Mononuclear cell (primary cell): ENCODE measurements at regions not wholly inside any gene's neighbourhood (a gene's known extent, or its start where the extent isn't known, plus 50 kb on each side); places are given as distances from the start of the nearest gene placed in this dataset.

Experiments
- H3K27me3 ChIP-seq: 2 replicates; pipeline ENCODE4 v1.6.0; 2011; ENCODE audit warnings: low read length, control low read depth; ENCODE audit not compliant: insufficient read depth
- H3K4me1 ChIP-seq: 2 replicates; pipeline ENCODE4 v1.5.1; 2011; ENCODE audit warnings: mild to moderate bottlenecking, low read length, control low read depth; ENCODE audit not compliant: insufficient read depth
- H3K4me3 ChIP-seq: 2 replicates; pipeline ENCODE4 v1.5.1; 2011; ENCODE audit warnings: mild to moderate bottlenecking, low read length, moderate library complexity
- H3K9me3 ChIP-seq: 2 replicates; pipeline ENCODE4 v1.5.1; 2011; ENCODE audit warnings: low read depth, mild to moderate bottlenecking, control low read depth, low read length

DNA sequence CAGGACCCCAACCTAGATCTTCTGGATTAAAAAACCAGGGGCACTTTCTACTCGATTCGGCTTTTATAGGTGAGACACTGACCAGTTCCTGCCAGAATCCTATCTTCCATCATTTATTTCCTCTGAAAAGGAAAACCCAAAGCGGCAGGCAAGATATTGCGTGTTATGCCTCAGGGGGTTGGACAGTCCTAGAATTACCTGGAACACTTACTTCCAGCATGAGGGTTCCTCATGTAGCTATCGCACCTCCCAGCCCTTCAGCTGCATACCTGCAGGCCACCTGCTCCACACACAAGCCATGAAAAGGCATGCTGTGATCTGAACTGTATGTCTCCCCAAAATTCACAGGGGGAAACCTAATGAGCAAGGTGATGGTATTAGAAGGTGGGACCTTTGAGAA, 58.3 kb upstream of the DLG1 start:
- Histone ChIP-seq H3K27me3 (no peaks in the 10 kb centered on the region), H3K4me3 (no peak overlapping the region)

GRCh38 chr3:197356275-197356674, 57.9 kb upstream of the DLG1 start:
- Histone ChIP-seq H3K27me3 (no peaks in the 10 kb centered on the region), H3K4me3 (no peak overlapping the region), H3K9me3 (no peaks in the 10 kb centered on the region), H3K4me1 (no peaks in the 10 kb centered on the region)

More for the DNA sequence above, 58.3 kb upstream of the DLG1 start:
- no peaks in the 10 kb centered on the region for H3K4me1 ChIP-seq
- H3K9me3 ChIP-seq, result no peaks in the 10 kb centered on the region

- no peak overlapping the region for H3K4me3 ChIP-seq
- no peaks in the 10 kb centered on the region for H3K4me1 ChIP-seq
- H3K9me3 ChIP-seq, result no peaks in the 10 kb centered on the region
- H3K27me3 ChIP-seq, result no peaks in the 10 kb centered on the region
Observed at GRCh38 chr3:197355713-197356112, 57.3 kb upstream of the DLG1 start.

DNA sequence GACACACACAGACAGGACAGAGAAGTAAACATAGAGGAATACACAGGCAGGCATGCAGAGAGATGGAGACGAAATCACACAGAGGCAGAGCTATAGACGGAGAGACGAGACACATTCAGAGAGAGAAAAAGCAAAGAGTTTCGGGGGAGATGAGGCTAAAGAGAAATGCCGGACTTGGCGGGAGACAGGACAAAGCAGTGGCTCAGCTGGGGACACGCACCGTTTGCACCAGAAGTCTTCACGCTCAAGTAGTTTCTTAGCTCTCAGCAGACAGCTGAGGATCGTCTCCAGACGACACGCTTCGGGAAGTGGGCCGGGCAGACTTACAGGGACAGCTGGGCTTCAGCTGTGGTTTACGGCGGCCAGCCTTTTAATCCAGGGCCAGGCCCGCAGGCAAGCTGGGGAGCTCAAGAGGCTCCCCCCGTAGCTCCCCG, 56.2 kb upstream of the DLG1 start:
- Histone ChIP-seq H3K27me3 (no peaks in the 10 kb centered on the region), H3K4me3 (no peak overlapping the region), H3K9me3 (no peaks in the 10 kb centered on the region), H3K4me1 (no peaks in the 10 kb centered on the region)

DNA sequence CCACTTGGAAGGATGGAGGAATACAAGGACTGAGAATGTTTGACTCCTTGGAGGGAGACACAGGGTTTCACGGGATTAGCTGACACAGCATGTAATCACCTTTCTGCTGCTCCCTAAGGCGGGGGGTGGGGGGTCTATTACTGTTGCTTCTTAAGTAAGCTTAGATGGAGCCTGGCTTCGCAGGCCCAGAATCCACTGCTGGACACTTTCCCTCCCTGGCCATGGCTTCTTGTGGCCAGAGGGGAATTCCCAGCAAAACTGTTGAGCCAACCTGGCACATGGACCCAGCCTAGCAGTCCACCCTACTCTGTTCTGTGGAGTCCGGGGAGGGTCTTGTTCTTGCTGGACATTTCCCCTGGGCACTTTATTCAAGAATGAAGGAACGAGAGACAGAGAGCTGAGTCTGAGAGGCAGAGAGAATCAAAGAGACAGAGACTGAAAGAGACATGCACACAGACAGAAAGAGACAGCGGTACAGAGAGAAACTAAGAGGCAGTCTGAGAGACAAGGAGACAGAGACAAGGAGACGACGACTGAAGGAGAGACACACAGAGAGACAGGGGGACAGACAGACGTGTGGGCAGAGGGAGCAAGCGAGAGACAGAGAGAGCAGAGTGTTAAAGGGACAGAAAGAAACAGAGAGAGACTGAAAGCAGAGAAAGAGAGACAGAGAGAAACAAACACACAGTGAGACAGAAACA, 55.6 kb upstream of the DLG1 start:
- no peaks in the 10 kb centered on the region for H3K4me1 ChIP-seq
- no peaks in the 10 kb centered on the region for H3K27me3 ChIP-seq
- no peak overlapping the region for H3K4me3 ChIP-seq
- H3K9me3 ChIP-seq, result no peaks in the 10 kb centered on the region

DNA sequence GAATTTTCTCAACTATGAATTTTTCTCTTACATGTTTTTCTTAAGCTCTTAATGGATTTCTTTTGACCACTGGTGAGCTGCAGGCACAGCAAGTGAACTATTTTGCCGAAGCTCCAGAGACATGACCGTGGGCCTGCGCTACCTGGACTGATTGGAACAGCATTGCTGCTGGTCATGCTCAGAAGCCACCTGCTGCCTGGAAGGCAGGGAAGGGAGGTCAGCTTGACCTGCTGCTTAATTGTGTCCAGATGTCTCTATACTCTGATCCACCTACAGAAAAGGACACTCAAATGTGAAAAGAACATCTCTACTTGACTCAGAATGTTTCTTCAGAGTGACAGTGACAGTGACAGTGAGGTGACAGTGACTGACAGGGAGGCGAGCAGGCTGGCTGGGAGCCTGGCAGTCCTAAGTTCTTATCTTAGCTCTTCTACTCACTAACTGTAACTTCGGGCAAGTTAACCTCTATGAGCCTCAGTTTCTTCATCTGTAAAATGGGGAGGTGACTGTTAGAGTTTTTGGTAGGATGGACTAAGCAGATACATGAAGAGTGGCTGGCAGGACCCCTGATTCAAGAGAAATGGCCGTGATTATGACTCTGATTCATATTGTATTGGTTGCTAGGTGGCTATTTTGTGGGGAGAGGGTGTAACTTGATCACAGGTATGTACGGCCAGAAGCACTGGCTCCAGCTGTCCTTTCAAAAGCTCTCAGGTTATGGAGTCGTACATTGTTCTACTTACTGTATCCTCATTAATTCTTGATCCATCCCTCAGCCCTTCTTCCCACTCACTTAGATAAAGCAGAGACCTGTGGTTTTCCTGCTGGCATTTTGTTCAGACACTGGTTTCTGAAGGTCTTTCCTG, 54.8 kb upstream of the DLG1 start:
- Histone ChIP-seq H3K27me3 (no peaks in the 10 kb centered on the region), H3K4me3 (no peak overlapping the region), H3K4me1 (no peaks in the 10 kb centered on the region), H3K9me3 (no peaks in the 10 kb centered on the region)

DNA sequence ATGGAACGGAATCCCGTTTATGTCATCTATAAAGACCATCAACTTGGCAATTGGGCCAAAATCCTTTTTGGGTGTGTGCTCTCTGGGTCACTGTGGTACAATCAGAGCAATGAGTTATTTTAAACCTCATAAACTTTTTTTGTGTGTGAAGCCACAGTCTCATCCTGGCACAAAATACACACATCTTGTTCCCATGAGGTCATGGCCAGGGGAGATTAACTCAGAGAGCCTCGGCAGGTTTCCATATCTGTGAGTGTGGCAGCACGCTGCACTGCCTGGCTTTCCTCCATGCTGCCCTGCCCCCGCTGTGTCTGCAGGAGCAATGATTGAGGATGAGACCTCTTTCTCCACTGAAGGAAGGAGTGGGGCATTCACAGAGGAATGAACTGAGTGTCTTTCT, 54.0 kb upstream of the DLG1 start:
- Histone ChIP-seq H3K4me3 (no peak overlapping the region), H3K4me1 (no peaks in the 10 kb centered on the region)

DNA sequence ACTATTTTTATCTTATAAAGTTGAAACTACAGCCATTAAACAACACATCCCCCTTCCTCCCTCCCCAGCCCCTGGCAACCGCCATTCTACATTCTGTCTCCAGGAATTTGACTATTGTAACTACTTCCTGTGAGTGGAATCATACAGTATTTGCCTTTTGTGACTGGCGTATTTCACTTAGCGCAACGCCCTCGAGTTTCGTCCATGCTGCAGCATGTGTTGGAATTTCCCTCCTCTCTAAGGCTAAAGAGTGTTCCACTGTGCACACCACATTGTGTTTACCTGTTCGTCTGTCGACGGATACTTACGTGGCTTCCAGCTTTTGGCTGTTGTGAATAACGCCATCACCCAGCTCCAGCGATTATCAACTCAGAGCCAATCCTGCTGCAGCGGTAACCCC, 52.0 kb upstream of the DLG1 start:
- Histone ChIP-seq H3K4me1 (no peaks in the 10 kb centered on the region), H3K27me3 (no peaks in the 10 kb centered on the region), H3K4me3 (no peak overlapping the region), H3K9me3 (no peaks in the 10 kb centered on the region)

More for the DNA sequence above, 54.0 kb upstream of the DLG1 start:
- no peaks in the 10 kb centered on the region for H3K9me3 ChIP-seq
- H3K27me3 ChIP-seq, result no peaks in the 10 kb centered on the region

DNA sequence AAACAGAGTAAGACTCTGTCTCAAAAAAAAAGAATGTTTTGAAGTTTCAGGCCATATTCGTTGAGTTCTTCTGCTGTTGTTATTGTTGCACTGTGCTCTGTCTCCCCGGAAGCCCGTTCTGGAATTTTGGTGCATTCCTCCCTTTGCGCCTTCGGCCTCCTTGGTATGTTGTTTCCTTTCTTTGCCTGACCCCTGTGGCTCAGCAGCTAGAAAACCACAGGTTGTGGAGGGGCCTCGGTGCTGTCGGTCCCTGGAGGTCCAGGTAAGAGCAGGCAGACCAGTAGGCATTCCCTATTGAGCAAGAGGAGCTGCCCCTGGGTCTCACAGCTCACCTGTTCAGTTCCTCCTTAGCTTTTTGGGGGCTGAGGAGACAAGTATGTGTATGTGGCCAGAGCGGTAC, 51.0 kb upstream of the DLG1 start:
- Histone ChIP-seq H3K9me3 (no peaks in the 10 kb centered on the region), H3K27me3 (no peaks in the 10 kb centered on the region), H3K4me1 (no peaks in the 10 kb centered on the region)

More for the DNA sequence above, 51.0 kb upstream of the DLG1 start:
- no peak overlapping the region for H3K4me3 ChIP-seq
